T47D (cell line): ENCODE measurements at regions not wholly inside any gene's neighbourhood (a gene's known extent, or its start where the extent isn't known, plus 50 kb on each side); places are given as distances from the start of the nearest gene placed in this dataset.

ENCODE experiments used
- DNase-seq, 2 experiments: peaks; one replicate each; pipeline versions ENCODE4 v3.0.0 to v3.0.0-alpha.2; 2011 to 2012; ENCODE audit warnings: low read depth in 1 of 2, low spot score in 1 of 2
- JUND ChIP-seq: IDR thresholded peaks from 2 replicates; pipeline ENCODE4 v1.6.1; 2012; ENCODE audit warnings: low read depth
- in situ Hi-C: cut with HindIII; loops from 2 replicates; pipeline ENCODE4 v1.10.0; 2016; ENCODE audit warnings: low sequenced_read_pairs, low pct_unique_long_range_greater_than_20kb

- in situ Hi-C loops = no loop called here
- DNase-seq = no peak
- TF ChIP-seq JUND = no peak
These were observed 727.6 kb upstream of the TMEM132C start for GRCh38 chr12:127539226-127539858.

GRCh38 chr12:127542391-127542790, 724.6 kb upstream of the TMEM132C start:
- TF ChIP-seq JUND = no peak
- no peak for DNase-seq
- in situ Hi-C loops = no loop called here

- no peak for TF ChIP-seq JUND
- DNase-seq = no peak
- in situ Hi-C loops = no loop called here
These were observed 724.0 kb upstream of the TMEM132C start for GRCh38 chr12:127542931-127543330.

- no peak for TF ChIP-seq JUND
- no peak for DNase-seq
- in situ Hi-C loops = no loop called here
These were observed 720.1 kb upstream of the TMEM132C start for GRCh38 chr12:127546721-127547505.

- no peak for DNase-seq
- no peak for TF ChIP-seq JUND
- in situ Hi-C loops = no loop called here
These were observed 718.8 kb upstream of the TMEM132C start for GRCh38 chr12:127548123-127548553.

- in situ Hi-C loops = no loop called here
- no peak for DNase-seq
- no peak for TF ChIP-seq JUND
These were observed 716.7 kb upstream of the TMEM132C start for GRCh38 chr12:127550271-127550670.

- DNase-seq = no peak
- in situ Hi-C loops = no loop called here
- TF ChIP-seq JUND = no peak
These were observed 714.1 kb upstream of the TMEM132C start for GRCh38 chr12:127552838-127553237.

- in situ Hi-C loops = no loop called here
- no peak for TF ChIP-seq JUND
- no peak for DNase-seq
These were observed 711.9 kb upstream of the TMEM132C start for GRCh38 chr12:127555071-127555470.

GRCh38 chr12:127556231-127556886, 710.6 kb upstream of the TMEM132C start:
- in situ Hi-C loops = no loop called here
- no peak for DNase-seq
- TF ChIP-seq JUND = no peak

- no peak for TF ChIP-seq JUND
- in situ Hi-C loops = no loop called here
- DNase-seq = no peak
These were observed 708.6 kb upstream of the TMEM132C start for GRCh38 chr12:127558361-127558760.

- in situ Hi-C loops = no loop called here
- DNase-seq = no peak
- TF ChIP-seq JUND = no peak
These were observed 707.5 kb upstream of the TMEM132C start for GRCh38 chr12:127559349-127560040.

- in situ Hi-C loops = no loop called here
- DNase-seq = no peak
- TF ChIP-seq JUND = no peak
These were observed 706.9 kb upstream of the TMEM132C start for GRCh38 chr12:127560041-127560478.
